Erythroblast (primary cell): ENCODE measurements at regions not wholly inside any gene's neighbourhood (a gene's known extent, or its start where the extent isn't known, plus 50 kb on each side); places are given as distances from the start of the nearest gene placed in this dataset.

Source experiments
- GATA1 ChIP-seq: IDR thresholded peaks from 2 replicates; pipeline ENCODE4 v1.6.1; 2011; ENCODE audit warnings: low read depth, mild to moderate bottlenecking, control low read depth, low read length, moderate library complexity
- POLR2A ChIP-seq: IDR thresholded peaks from 2 replicates; pipeline ENCODE4 v1.6.1; 2011; ENCODE audit warnings: mild to moderate bottlenecking, low read length

DNA sequence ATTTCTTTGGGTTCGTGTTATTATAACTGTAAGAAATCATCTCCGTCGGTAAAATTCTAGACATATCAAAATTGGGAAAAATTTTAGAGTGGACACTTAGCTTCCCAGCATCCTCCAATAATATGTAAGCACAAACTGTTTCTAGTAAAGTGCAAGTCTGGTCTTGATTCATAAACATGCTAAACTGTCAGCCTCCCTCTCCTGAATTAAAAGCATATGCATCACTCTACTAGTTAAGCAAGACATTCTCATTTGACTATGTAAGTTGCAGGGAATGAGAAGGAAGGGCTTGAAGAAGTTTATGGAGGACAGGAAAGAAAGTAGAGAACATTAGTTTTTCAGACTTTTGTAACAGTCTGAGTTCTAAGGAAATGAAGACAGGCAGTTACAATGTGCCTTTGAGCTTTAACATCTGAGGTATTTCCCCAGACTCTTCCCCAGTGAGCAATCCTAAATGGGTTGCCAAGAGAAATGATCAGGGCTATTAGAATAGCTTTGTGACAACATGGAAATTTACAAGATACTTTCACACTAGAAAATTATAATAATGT, 90.0 kb downstream of the TYW3 start:
- no peak for TF ChIP-seq POLR2A
- TF ChIP-seq GATA1 = no peak
